WTC11 (cell line): ENCODE measurements at regions not wholly inside any gene's neighbourhood (a gene's known extent, or its start where the extent isn't known, plus 50 kb on each side); places are given as distances from the start of the nearest gene placed in this dataset.

Experiments used
- CREB1 ChIP-seq: sonication (generic); formaldehyde crosslinking; IDR thresholded peaks from 2 replicates; pipeline ENCODE4 v1.8.0; 2023; ENCODE audit warnings: mild to moderate bottlenecking, missing genetic modification reagents
- ZNF138 ChIP-seq: sonication (generic); formaldehyde crosslinking; conservative IDR thresholded peaks from 2 replicates; pipeline ENCODE4 v1.8.1; 2022; ENCODE audit warnings: mild to moderate bottlenecking, moderate library complexity, missing genetic modification reagents
- TF ChIP-seq, protein P1 (sequence below): sonication (generic); formaldehyde crosslinking; IDR thresholded peaks from 2 replicates; pipeline ENCODE4 v1.8.1; 2022; ENCODE audit warnings: low read depth, mild to moderate bottlenecking, moderate library complexity, missing genetic modification reagents, borderline replicate concordance
- TF ChIP-seq, protein P2 (sequence below): sonication (generic); formaldehyde crosslinking; IDR thresholded peaks from 2 replicates; pipeline ENCODE4 v1.8.0; 2022; ENCODE audit warnings: mild to moderate bottlenecking, missing genetic modification reagents
- TF ChIP-seq, protein P3 (sequence below): fragments of 200-600 bp; IDR thresholded peaks from 2 replicates; pipeline ENCODE4 v1.8.0; 2022; ENCODE audit warnings: antibody characterized with exemption
- TF ChIP-seq, protein P4 (sequence below): sonication (generic); formaldehyde crosslinking; conservative IDR thresholded peaks from 2 replicates; pipeline ENCODE4 v1.8.1; 2022; ENCODE audit warnings: mild to moderate bottlenecking, missing genetic modification reagents
- TF ChIP-seq, protein P5 (sequence below): sonication (generic); formaldehyde crosslinking; IDR thresholded peaks from 2 replicates; pipeline ENCODE4 v1.8.0; 2022; ENCODE audit warnings: mild to moderate bottlenecking, missing genetic modification reagents
- TF ChIP-seq, protein P6 (sequence below): sonication (generic); formaldehyde crosslinking; IDR thresholded peaks from 2 replicates; pipeline ENCODE4 v1.8.0; 2022; ENCODE audit warnings: mild to moderate bottlenecking, missing genetic modification reagents
- TF ChIP-seq, protein P7 (sequence below): sonication (generic); formaldehyde crosslinking; IDR thresholded peaks from 2 replicates; pipeline ENCODE4 v1.8.1; 2023; ENCODE audit warnings: mild to moderate bottlenecking, missing genetic modification reagents, moderate library complexity
- TF ChIP-seq, protein P8 (sequence below): fragments of 250-450 bp; sonication (Bioruptor Pico); IDR thresholded peaks from 2 replicates; pipeline ENCODE4 v2.1.2; 2022; ENCODE audit warnings: mild to moderate bottlenecking, moderate library complexity
- TF ChIP-seq, protein P9 (sequence below): sonication (generic); formaldehyde crosslinking; IDR thresholded peaks from 2 replicates; pipeline ENCODE4 v1.8.0; 2022; ENCODE audit warnings: mild to moderate bottlenecking, missing genetic modification reagents

DNA sequence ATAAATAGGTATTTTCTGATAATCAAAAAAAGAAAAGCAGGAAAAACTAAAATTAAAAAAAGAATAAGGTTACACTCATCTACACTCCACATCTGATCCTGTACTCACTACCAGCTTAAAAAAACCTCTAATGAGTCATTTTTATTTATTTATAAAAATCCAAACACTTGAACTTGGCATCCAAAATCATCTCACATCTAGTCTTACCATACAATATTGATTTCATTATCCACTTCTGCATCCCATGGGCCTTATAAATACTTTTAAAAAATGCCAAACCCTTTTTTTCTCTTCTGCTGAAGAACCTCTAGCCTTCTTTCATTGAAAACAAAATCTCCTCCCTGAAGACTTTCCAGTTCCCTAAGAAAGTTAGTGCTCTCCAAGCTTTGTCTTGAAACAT lies 109.7 kb downstream of the TMTC3 start:
- TF ChIP-seq, protein P1, sequence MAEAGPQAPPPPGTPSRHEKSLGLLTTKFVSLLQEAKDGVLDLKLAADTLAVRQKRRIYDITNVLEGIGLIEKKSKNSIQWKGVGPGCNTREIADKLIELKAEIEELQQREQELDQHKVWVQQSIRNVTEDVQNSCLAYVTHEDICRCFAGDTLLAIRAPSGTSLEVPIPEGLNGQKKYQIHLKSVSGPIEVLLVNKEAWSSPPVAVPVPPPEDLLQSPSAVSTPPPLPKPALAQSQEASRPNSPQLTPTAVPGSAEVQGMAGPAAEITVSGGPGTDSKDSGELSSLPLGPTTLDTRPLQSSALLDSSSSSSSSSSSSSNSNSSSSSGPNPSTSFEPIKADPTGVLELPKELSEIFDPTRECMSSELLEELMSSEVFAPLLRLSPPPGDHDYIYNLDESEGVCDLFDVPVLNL (CRISPR knock-in tag): no peak
- TF ChIP-seq, protein P2, sequence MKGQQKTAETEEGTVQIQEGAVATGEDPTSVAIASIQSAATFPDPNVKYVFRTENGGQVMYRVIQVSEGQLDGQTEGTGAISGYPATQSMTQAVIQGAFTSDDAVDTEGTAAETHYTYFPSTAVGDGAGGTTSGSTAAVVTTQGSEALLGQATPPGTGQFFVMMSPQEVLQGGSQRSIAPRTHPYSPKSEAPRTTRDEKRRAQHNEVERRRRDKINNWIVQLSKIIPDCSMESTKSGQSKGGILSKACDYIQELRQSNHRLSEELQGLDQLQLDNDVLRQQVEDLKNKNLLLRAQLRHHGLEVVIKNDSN: no peak
- TF ChIP-seq, protein P3, sequence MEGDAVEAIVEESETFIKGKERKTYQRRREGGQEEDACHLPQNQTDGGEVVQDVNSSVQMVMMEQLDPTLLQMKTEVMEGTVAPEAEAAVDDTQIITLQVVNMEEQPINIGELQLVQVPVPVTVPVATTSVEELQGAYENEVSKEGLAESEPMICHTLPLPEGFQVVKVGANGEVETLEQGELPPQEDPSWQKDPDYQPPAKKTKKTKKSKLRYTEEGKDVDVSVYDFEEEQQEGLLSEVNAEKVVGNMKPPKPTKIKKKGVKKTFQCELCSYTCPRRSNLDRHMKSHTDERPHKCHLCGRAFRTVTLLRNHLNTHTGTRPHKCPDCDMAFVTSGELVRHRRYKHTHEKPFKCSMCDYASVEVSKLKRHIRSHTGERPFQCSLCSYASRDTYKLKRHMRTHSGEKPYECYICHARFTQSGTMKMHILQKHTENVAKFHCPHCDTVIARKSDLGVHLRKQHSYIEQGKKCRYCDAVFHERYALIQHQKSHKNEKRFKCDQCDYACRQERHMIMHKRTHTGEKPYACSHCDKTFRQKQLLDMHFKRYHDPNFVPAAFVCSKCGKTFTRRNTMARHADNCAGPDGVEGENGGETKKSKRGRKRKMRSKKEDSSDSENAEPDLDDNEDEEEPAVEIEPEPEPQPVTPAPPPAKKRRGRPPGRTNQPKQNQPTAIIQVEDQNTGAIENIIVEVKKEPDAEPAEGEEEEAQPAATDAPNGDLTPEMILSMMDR: no peak
- TF ChIP-seq, protein P4, sequence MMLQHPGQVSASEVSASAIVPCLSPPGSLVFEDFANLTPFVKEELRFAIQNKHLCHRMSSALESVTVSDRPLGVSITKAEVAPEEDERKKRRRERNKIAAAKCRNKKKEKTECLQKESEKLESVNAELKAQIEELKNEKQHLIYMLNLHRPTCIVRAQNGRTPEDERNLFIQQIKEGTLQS (CRISPR knock-in tag): no peak
- TF ChIP-seq, protein P5, sequence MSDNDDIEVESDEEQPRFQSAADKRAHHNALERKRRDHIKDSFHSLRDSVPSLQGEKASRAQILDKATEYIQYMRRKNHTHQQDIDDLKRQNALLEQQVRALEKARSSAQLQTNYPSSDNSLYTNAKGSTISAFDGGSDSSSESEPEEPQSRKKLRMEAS: no peak
- TF ChIP-seq, protein P6, sequence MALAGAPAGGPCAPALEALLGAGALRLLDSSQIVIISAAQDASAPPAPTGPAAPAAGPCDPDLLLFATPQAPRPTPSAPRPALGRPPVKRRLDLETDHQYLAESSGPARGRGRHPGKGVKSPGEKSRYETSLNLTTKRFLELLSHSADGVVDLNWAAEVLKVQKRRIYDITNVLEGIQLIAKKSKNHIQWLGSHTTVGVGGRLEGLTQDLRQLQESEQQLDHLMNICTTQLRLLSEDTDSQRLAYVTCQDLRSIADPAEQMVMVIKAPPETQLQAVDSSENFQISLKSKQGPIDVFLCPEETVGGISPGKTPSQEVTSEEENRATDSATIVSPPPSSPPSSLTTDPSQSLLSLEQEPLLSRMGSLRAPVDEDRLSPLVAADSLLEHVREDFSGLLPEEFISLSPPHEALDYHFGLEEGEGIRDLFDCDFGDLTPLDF (CRISPR knock-in tag): no peak
- TF ChIP-seq CREB1 (CRISPR knock-in tag): no peak
- no peak for TF ChIP-seq ZNF138 (CRISPR knock-in tag)
- TF ChIP-seq, protein P7, sequence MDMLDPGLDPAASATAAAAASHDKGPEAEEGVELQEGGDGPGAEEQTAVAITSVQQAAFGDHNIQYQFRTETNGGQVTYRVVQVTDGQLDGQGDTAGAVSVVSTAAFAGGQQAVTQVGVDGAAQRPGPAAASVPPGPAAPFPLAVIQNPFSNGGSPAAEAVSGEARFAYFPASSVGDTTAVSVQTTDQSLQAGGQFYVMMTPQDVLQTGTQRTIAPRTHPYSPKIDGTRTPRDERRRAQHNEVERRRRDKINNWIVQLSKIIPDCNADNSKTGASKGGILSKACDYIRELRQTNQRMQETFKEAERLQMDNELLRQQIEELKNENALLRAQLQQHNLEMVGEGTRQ: no peak
- TF ChIP-seq, protein P8, sequence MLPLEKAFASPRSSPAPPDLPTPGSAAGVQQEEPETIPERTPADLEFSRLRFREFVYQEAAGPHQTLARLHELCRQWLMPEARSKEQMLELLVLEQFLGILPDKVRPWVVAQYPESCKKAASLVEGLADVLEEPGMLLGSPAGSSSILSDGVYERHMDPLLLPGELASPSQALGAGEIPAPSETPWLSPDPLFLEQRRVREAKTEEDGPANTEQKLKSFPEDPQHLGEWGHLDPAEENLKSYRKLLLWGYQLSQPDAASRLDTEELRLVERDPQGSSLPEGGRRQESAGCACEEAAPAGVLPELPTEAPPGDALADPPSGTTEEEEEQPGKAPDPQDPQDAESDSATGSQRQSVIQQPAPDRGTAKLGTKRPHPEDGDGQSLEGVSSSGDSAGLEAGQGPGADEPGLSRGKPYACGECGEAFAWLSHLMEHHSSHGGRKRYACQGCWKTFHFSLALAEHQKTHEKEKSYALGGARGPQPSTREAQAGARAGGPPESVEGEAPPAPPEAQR: no peak
- TF ChIP-seq, protein P9, sequence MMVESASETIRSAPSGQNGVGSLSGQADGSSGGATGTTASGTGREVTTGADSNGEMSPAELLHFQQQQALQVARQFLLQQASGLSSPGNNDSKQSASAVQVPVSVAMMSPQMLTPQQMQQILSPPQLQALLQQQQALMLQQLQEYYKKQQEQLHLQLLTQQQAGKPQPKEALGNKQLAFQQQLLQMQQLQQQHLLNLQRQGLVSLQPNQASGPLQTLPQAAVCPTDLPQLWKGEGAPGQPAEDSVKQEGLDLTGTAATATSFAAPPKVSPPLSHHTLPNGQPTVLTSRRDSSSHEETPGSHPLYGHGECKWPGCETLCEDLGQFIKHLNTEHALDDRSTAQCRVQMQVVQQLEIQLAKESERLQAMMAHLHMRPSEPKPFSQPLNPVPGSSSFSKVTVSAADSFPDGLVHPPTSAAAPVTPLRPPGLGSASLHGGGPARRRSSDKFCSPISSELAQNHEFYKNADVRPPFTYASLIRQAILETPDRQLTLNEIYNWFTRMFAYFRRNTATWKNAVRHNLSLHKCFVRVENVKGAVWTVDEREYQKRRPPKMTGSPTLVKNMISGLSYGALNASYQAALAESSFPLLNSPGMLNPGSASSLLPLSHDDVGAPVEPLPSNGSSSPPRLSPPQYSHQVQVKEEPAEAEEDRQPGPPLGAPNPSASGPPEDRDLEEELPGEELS (CRISPR knock-in tag): no peak
